Liver (tissue), 8 donors: ENCODE measurements at regions not wholly inside any gene's neighbourhood (a gene's known extent, or its start where the extent isn't known, plus 50 kb on each side); places are given as distances from the start of the nearest gene placed in this dataset.

ENCODE experiments used
- DNase-seq: peaks from one replicate; pipeline ENCODE4 v3.0.0-alpha.2; 2017; ENCODE audit warnings: low spot score
- H3K27ac ChIP-seq, 2 donors: one replicate each; pipeline ENCODE4 v1.7.0; 2013; ENCODE audit warnings: inconsistent platforms in 2 of 2, low read length in 2 of 2, control low read depth in 1 of 2, low read depth in 1 of 2, mild to moderate bottlenecking in 1 of 2
- H3K27me3 ChIP-seq, 4 donors: one replicate each; pipeline versions ENCODE4 v1.6.1 to v1.7.0; 2013; ENCODE audit warnings: low read length in 3 of 4, inconsistent platforms in 1 of 4, mild to moderate bottlenecking in 1 of 4, moderate library complexity in 1 of 4; ENCODE audit not compliant: control insufficient read depth in 4 of 4, insufficient read depth in 4 of 4
- H3K36me3 ChIP-seq, 4 donors: one replicate each; pipeline versions ENCODE4 v1.6.1 to v1.7.0; 2013; ENCODE audit warnings: low read length in 3 of 4, mild to moderate bottlenecking in 3 of 4, low read depth in 1 of 4, moderate library complexity in 1 of 4; ENCODE audit not compliant: control insufficient read depth in 4 of 4, insufficient read depth in 3 of 4
- H3K4me1 ChIP-seq, 4 donors: one replicate each; pipeline versions ENCODE4 v1.6.1 to v1.7.0; 2013; ENCODE audit warnings: low read length in 3 of 4, mild to moderate bottlenecking in 3 of 4, moderate library complexity in 1 of 4; ENCODE audit not compliant: control insufficient read depth in 4 of 4, insufficient read depth in 4 of 4
- H3K4me3 ChIP-seq, 3 donors: one replicate each; pipeline versions ENCODE4 v1.6.1 to v1.7.0; 2013; ENCODE audit warnings: low read length in 3 of 3, control low read depth in 1 of 3, low read depth in 1 of 3, mild to moderate bottlenecking in 1 of 3
- H3K9ac ChIP-seq, 2 donors: one replicate each; pipeline ENCODE4 v1.7.0; 2013; ENCODE audit warnings: low read length in 2 of 2, mild to moderate bottlenecking in 2 of 2, moderate library complexity in 2 of 2, control low read depth in 1 of 2, low read depth in 1 of 2
- H3K9me3 ChIP-seq, 4 donors: one replicate each; pipeline versions ENCODE4 v1.6.1 to v1.7.0; 2013; ENCODE audit warnings: low read length in 3 of 4; ENCODE audit not compliant: control insufficient read depth in 4 of 4
- EGR1 ChIP-seq, 2 donors: IDR thresholded peaks; 2 replicates each; pipeline ENCODE4 v1.6.1; 2016 to 2018; ENCODE audit warnings: antibody characterized with exemption in 2 of 2, low read depth in 2 of 2
- FOXA1 ChIP-seq: IDR thresholded peaks from 2 replicates; pipeline ENCODE4 v1.6.1; 2016; ENCODE audit warnings: antibody characterized with exemption
- FOXA2 ChIP-seq: IDR thresholded peaks from 2 replicates; pipeline ENCODE4 v1.6.1; 2016; ENCODE audit warnings: antibody characterized with exemption
- GABPA ChIP-seq, 2 donors: IDR thresholded peaks in 1 of 2; conservative IDR thresholded peaks in 1 of 2; 2 replicates each; pipeline ENCODE4 v1.6.1; 2016; ENCODE audit warnings: antibody characterized with exemption in 2 of 2, mild to moderate bottlenecking in 1 of 2, moderate library complexity in 1 of 2
- HNF4A ChIP-seq, 2 donors: conservative IDR thresholded peaks; 2 replicates each; pipeline ENCODE4 v1.6.1; 2016; ENCODE audit warnings: antibody characterized with exemption in 2 of 2, mild to moderate bottlenecking in 2 of 2
- HNF4G ChIP-seq: IDR thresholded peaks from 2 replicates; pipeline ENCODE4 v1.6.1; 2016; ENCODE audit warnings: antibody characterized with exemption
- JUND ChIP-seq, 2 donors: IDR thresholded peaks; 2 replicates each; pipeline ENCODE4 v1.6.1; 2016; ENCODE audit warnings: antibody characterized with exemption in 2 of 2
- NR2F2 ChIP-seq: IDR thresholded peaks from 2 replicates; pipeline ENCODE4 v1.6.1; 2016; ENCODE audit warnings: antibody characterized with exemption
- RAD21 ChIP-seq, 2 donors: IDR thresholded peaks; 2 replicates each; pipeline ENCODE4 v1.6.1; 2016; ENCODE audit warnings: antibody characterized with exemption in 2 of 2, mild to moderate bottlenecking in 2 of 2
- RXRA ChIP-seq, 2 donors: IDR thresholded peaks; 2 replicates each; pipeline ENCODE4 v1.6.1; 2017 to 2018; ENCODE audit warnings: antibody characterized with exemption in 2 of 2, mild to moderate bottlenecking in 1 of 2
- SP1 ChIP-seq: IDR thresholded peaks from 2 replicates; pipeline ENCODE4 v1.6.1; 2018; ENCODE audit warnings: antibody characterized with exemption, mild to moderate bottlenecking
- TAF1 ChIP-seq: conservative IDR thresholded peaks from 2 replicates; pipeline ENCODE4 v1.6.1; 2016; ENCODE audit warnings: antibody characterized with exemption, mild to moderate bottlenecking
- YY1 ChIP-seq: IDR thresholded peaks from 2 replicates; pipeline ENCODE4 v1.6.1; 2016; ENCODE audit warnings: antibody characterized with exemption, mild to moderate bottlenecking
- WGBS: extraction: QIAGEN DNeasy Blood & Tissue Kit; methylation state at CpG from one replicate; pipeline ENCODE4 v1.1.7; 2013; 5-methylcytosine and 5-hydroxymethylcytosine counted together
- TF ChIP-seq, protein P1 (sequence below): IDR thresholded peaks from 2 replicates; pipeline ENCODE4 v1.6.1; 2016; ENCODE audit warnings: antibody characterized with exemption, mild to moderate bottlenecking
- TF ChIP-seq, protein P2 (sequence below): fragments of 150-350 bp; IDR thresholded peaks from 2 replicates; pipeline ENCODE4 v1.5.1; 2017; ENCODE audit warnings: improper control_type of control experiment, low read depth, low read length; ENCODE audit not compliant: missing input control
- TF ChIP-seq, protein P3 (sequence below): IDR thresholded peaks from 2 replicates; pipeline ENCODE4 v1.6.1; 2016; ENCODE audit warnings: antibody characterized with exemption
- TF ChIP-seq, protein P4 (sequence below): IDR thresholded peaks from 2 replicates; pipeline ENCODE4 v1.6.1; 2016; ENCODE audit warnings: antibody characterized with exemption
- donor health status: healthy.
- donor health status: healthy.
- donor health status: healthy.
- donor health status: healthy.
- donor health status: healthy.

DNA sequence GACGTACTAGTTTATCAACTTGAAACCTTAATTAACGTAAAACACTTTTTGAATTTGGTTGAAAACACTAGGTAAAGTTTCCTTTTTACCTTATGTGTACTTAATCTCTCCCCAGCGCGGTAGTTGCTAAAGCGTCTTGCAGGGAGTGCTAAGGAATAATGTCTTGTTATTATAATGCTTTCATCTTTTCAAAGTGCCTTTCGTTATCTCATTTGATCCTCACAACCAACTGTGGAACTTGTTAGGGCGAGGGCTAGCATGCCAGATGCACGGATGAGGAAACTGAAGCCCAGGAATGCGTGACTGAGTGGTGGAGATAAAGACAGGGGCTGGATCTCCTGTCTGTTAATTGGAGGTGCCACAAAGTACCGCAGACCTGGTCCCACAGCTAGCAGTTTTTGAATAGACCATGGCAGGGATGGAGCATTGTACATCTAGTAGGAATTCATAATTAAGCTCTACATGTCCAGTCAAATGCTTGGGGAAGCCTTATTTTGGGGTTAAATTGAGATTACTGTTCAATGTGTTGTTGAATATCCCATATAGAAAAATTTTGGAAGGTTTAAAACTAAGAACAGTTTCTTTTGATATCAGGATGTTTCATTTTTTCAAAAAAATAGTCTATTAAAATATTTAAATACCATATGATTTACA is 234.3 kb downstream of the SH2D4B start:
- H3K27me3 ChIP-seq, result no peaks in the 10 kb centered on the region
- no peak overlapping the region for H3K27ac ChIP-seq
- DNase-seq, result no peak
- no peak overlapping the region for H3K9ac ChIP-seq
- H3K9me3 ChIP-seq, result no peaks in the 10 kb centered on the region
- no peaks in the 10 kb centered on the region for H3K4me1 ChIP-seq
- no peak overlapping the region for H3K4me3 ChIP-seq
- 75% methylated on average over 10 of the region's 10 CpGs for WGBS
- TF ChIP-seq RXRA (IDR thresholded peaks at IDR 0.05) (no peak), HNF4A (conservative IDR thresholded peaks at IDR 0.05) (no peak), FOXA2 (no peak), YY1 (no peak), JUND (IDR thresholded peaks at IDR 0.05) (no peak), HNF4G (no peak), FOXA1 (no peak), RAD21 (IDR thresholded peaks at IDR 0.05) (no peak), SP1 (no peak), TAF1 (no peak), EGR1 (IDR thresholded peaks at IDR 0.05; ENCODE audit: low read depth in 2 of 2) (no peak)
- TF ChIP-seq, protein P1, sequence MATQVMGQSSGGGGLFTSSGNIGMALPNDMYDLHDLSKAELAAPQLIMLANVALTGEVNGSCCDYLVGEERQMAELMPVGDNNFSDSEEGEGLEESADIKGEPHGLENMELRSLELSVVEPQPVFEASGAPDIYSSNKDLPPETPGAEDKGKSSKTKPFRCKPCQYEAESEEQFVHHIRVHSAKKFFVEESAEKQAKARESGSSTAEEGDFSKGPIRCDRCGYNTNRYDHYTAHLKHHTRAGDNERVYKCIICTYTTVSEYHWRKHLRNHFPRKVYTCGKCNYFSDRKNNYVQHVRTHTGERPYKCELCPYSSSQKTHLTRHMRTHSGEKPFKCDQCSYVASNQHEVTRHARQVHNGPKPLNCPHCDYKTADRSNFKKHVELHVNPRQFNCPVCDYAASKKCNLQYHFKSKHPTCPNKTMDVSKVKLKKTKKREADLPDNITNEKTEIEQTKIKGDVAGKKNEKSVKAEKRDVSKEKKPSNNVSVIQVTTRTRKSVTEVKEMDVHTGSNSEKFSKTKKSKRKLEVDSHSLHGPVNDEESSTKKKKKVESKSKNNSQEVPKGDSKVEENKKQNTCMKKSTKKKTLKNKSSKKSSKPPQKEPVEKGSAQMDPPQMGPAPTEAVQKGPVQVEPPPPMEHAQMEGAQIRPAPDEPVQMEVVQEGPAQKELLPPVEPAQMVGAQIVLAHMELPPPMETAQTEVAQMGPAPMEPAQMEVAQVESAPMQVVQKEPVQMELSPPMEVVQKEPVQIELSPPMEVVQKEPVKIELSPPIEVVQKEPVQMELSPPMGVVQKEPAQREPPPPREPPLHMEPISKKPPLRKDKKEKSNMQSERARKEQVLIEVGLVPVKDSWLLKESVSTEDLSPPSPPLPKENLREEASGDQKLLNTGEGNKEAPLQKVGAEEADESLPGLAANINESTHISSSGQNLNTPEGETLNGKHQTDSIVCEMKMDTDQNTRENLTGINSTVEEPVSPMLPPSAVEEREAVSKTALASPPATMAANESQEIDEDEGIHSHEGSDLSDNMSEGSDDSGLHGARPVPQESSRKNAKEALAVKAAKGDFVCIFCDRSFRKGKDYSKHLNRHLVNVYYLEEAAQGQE, result no peak
- TF ChIP-seq, protein P2, sequence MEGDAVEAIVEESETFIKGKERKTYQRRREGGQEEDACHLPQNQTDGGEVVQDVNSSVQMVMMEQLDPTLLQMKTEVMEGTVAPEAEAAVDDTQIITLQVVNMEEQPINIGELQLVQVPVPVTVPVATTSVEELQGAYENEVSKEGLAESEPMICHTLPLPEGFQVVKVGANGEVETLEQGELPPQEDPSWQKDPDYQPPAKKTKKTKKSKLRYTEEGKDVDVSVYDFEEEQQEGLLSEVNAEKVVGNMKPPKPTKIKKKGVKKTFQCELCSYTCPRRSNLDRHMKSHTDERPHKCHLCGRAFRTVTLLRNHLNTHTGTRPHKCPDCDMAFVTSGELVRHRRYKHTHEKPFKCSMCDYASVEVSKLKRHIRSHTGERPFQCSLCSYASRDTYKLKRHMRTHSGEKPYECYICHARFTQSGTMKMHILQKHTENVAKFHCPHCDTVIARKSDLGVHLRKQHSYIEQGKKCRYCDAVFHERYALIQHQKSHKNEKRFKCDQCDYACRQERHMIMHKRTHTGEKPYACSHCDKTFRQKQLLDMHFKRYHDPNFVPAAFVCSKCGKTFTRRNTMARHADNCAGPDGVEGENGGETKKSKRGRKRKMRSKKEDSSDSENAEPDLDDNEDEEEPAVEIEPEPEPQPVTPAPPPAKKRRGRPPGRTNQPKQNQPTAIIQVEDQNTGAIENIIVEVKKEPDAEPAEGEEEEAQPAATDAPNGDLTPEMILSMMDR, result no peak
- TF ChIP-seq, protein P3, sequence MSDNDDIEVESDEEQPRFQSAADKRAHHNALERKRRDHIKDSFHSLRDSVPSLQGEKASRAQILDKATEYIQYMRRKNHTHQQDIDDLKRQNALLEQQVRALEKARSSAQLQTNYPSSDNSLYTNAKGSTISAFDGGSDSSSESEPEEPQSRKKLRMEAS, result no peak
- H3K36me3 ChIP-seq, result no peaks in the 10 kb centered on the region

DNA sequence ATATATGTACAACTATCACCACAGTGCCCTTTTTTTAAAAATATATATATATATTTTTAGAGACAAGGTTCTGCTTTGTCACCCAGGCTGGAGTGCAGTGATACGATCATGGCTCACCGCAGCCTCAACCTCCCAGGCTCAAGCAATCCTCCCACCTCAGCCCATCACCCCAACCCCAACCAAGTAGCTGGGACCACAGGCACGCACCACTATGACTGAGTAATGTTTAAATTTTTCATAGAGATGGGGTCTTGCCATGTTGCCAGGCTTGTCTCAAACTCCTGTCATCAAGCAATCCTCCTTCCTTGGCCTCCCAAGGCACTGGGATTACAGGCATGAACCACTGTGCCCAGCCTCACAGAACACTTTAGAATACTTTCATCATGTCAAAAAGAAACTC is 234.9 kb downstream of the SH2D4B start:
- WGBS, result 80% methylated on average over 3 of the region's 3 CpGs
- H3K9me3 ChIP-seq, result no peaks in the 10 kb centered on the region
- no peak for DNase-seq
- no peak overlapping the region for H3K4me3 ChIP-seq
- no peaks in the 10 kb centered on the region for H3K36me3 ChIP-seq
- no peak overlapping the region for H3K9ac ChIP-seq
- no peaks in the 10 kb centered on the region for H3K4me1 ChIP-seq
- no peak overlapping the region for H3K27ac ChIP-seq
- H3K27me3 ChIP-seq, result no peaks in the 10 kb centered on the region
- no peak for TF ChIP-seq EGR1 (IDR thresholded peaks at IDR 0.05; ENCODE audit: low read depth in 2 of 2)
- TF ChIP-seq RXRA (IDR thresholded peaks at IDR 0.05), result no peak
- no peak for TF ChIP-seq NR2F2
- TF ChIP-seq GABPA (IDR thresholded peaks at IDR 0.05 in 1 of 2, conservative IDR thresholded peaks at IDR 0.05 in 1 of 2), result no peak
- TF ChIP-seq, protein P1, result no peak
- TF ChIP-seq, protein P2, result no peak
- TF ChIP-seq, protein P3, result no peak
- no peak for TF ChIP-seq YY1
- TF ChIP-seq SP1, result no peak
- TF ChIP-seq RAD21 (IDR thresholded peaks at IDR 0.05), result no peak
- TF ChIP-seq FOXA2, result no peak
- no peak for TF ChIP-seq FOXA1
- TF ChIP-seq, protein P4, sequence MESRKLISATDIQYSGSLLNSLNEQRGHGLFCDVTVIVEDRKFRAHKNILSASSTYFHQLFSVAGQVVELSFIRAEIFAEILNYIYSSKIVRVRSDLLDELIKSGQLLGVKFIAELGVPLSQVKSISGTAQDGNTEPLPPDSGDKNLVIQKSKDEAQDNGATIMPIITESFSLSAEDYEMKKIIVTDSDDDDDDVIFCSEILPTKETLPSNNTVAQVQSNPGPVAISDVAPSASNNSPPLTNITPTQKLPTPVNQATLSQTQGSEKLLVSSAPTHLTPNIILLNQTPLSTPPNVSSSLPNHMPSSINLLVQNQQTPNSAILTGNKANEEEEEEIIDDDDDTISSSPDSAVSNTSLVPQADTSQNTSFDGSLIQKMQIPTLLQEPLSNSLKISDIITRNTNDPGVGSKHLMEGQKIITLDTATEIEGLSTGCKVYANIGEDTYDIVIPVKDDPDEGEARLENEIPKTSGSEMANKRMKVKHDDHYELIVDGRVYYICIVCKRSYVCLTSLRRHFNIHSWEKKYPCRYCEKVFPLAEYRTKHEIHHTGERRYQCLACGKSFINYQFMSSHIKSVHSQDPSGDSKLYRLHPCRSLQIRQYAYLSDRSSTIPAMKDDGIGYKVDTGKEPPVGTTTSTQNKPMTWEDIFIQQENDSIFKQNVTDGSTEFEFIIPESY, result no peak
- TF ChIP-seq TAF1, result no peak
- TF ChIP-seq HNF4G, result no peak
